Neural cell (in vitro differentiated cells): ENCODE measurements at regions not wholly inside any gene's neighbourhood (a gene's known extent, or its start where the extent isn't known, plus 50 kb on each side); places are given as distances from the start of the nearest gene placed in this dataset.

Experiments
- CTCF ChIP-seq: fragments of 450-650 bp; IDR thresholded peaks from 2 replicates; pipeline ENCODE4 v1.5.1; 2014; ENCODE audit warnings: antibody characterized with exemption, mild to moderate bottlenecking, moderate library complexity; ENCODE audit not compliant: poor library complexity, severe bottlenecking
- RAD21 ChIP-seq: fragments of 450-650 bp; conservative IDR thresholded peaks from 2 replicates; pipeline ENCODE4 v1.6.1; 2014; ENCODE audit warnings: antibody characterized with exemption, mild to moderate bottlenecking, moderate library complexity

- TF ChIP-seq CTCF: no peak
- no peak for TF ChIP-seq RAD21
These were observed 171.3 kb upstream of the ESRRG start for GRCh38 chr1:216894494-216894893.
